Smooth muscle cell (in vitro differentiated cells): ENCODE measurements at regions not wholly inside any gene's neighbourhood (a gene's known extent, or its start where the extent isn't known, plus 50 kb on each side); places are given as distances from the start of the nearest gene placed in this dataset.

Experiments
- DNase-seq: peaks from one replicate; lab custom pipeline; 2025; ENCODE audit not compliant: unreplicated experiment; lab: John Stamatoyannopoulos, UW
- H2AFZ ChIP-seq: fragments of 200-600 bp; sonication (generic); 2 replicates; pipeline ENCODE4 v1.6.0; 2016; ENCODE audit warnings: antibody characterized with exemption, low read depth, mild to moderate bottlenecking
- H3F3A ChIP-seq: fragments of 200-600 bp; sonication (generic); 2 replicates; pipeline ENCODE4 v1.6.0; 2017; ENCODE audit warnings: antibody characterized with exemption, low read depth
- H3K27ac ChIP-seq: fragments of 200-600 bp; sonication (generic); 2 replicates; pipeline ENCODE4 v1.5.1; 2016; ENCODE audit warnings: low read depth, mild to moderate bottlenecking
- H3K27me3 ChIP-seq: fragments of 200-600 bp; sonication (generic); 2 replicates; pipeline ENCODE4 v1.6.1; 2016; ENCODE audit warnings: low read depth, mild to moderate bottlenecking
- H3K36me3 ChIP-seq: fragments of 200-600 bp; sonication (generic); 2 replicates; pipeline ENCODE4 v1.5.1; 2016; ENCODE audit warnings: low read depth
- H3K4me1 ChIP-seq: fragments of 200-600 bp; sonication (generic); 2 replicates; pipeline ENCODE4 v1.5.1; 2016; ENCODE audit warnings: low read depth
- H3K4me2 ChIP-seq: fragments of 200-600 bp; sonication (generic); 2 replicates; pipeline ENCODE4 v1.6.0; 2016; ENCODE audit warnings: mild to moderate bottlenecking
- H3K4me3 ChIP-seq: fragments of 200-600 bp; sonication (generic); 2 replicates; pipeline ENCODE4 v1.5.1; 2016; ENCODE audit warnings: mild to moderate bottlenecking
- H3K79me2 ChIP-seq: fragments of 200-600 bp; sonication (generic); 2 replicates; pipeline ENCODE4 v1.6.0; 2016; ENCODE audit warnings: low read depth, mild to moderate bottlenecking
- H3K9ac ChIP-seq: fragments of 200-600 bp; sonication (generic); 2 replicates; pipeline ENCODE4 v1.6.0; 2016; ENCODE audit warnings: low read depth
- H3K9me3 ChIP-seq: fragments of 200-600 bp; sonication (generic); replicated peaks from 2 replicates; pipeline ENCODE4 v1.5.1; 2016; ENCODE audit warnings: low read depth
- H4K20me1 ChIP-seq: fragments of 200-600 bp; sonication (generic); 2 replicates; pipeline ENCODE4 v1.6.0; 2016; ENCODE audit warnings: low read depth
- WGBS: methylation state at CpG from one replicate; pipeline ENCODE4 v1.1.7; 2016; ENCODE audit warnings: low lambda C conversion rate; 5-methylcytosine and 5-hydroxymethylcytosine counted together
- TF ChIP-seq, protein P1 (sequence below): fragments of 200-600 bp; sonication (generic); IDR thresholded peaks from 2 replicates; pipeline ENCODE4 v1.5.1; 2017; ENCODE audit warnings: borderline replicate concordance, mild to moderate bottlenecking, antibody characterized with exemption; ENCODE audit not compliant: insufficient read depth, poor library complexity, severe bottlenecking

DNA sequence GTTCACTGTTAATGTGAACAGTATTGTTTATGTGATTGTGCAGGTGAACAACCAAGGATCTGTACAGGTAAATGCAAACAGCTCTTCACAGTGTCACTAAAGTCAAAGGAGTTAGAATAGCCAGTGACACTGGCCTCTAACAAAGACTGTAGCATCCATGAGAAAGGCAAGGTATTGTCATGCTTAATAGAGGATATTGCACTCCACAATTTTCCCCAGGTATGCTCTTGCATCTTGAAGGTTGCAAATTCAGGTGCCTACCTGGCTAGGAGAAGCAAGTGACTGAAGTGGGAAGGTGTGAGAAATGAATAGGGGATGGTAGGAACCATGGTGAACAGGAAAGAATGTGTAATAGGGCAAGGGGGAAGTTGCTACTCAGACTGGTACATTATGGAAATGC is 101.2 kb upstream of the EFNA5 start:
- no peak overlapping the region for H3K4me2 ChIP-seq
- no peak overlapping the region for H3K4me3 ChIP-seq
- H3K4me1 ChIP-seq, result peaks cover 31% of the 10 kb centered on the region
- DNase-seq, result no peak
- no peaks in the 10 kb centered on the region for H3K79me2 ChIP-seq
- no peaks in the 10 kb centered on the region for H3K36me3 ChIP-seq
- no peak overlapping the region for H2AFZ ChIP-seq
- no peak overlapping the region for H3K27ac ChIP-seq
- no peaks in the 10 kb centered on the region for H3K9me3 ChIP-seq
- no peaks in the 10 kb centered on the region for H3K27me3 ChIP-seq
- H3F3A ChIP-seq, result no peaks in the 10 kb centered on the region
- TF ChIP-seq, protein P1, sequence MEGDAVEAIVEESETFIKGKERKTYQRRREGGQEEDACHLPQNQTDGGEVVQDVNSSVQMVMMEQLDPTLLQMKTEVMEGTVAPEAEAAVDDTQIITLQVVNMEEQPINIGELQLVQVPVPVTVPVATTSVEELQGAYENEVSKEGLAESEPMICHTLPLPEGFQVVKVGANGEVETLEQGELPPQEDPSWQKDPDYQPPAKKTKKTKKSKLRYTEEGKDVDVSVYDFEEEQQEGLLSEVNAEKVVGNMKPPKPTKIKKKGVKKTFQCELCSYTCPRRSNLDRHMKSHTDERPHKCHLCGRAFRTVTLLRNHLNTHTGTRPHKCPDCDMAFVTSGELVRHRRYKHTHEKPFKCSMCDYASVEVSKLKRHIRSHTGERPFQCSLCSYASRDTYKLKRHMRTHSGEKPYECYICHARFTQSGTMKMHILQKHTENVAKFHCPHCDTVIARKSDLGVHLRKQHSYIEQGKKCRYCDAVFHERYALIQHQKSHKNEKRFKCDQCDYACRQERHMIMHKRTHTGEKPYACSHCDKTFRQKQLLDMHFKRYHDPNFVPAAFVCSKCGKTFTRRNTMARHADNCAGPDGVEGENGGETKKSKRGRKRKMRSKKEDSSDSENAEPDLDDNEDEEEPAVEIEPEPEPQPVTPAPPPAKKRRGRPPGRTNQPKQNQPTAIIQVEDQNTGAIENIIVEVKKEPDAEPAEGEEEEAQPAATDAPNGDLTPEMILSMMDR, result no peak
- no peak overlapping the region for H3K9ac ChIP-seq
- no peaks in the 10 kb centered on the region for H4K20me1 ChIP-seq

DNA sequence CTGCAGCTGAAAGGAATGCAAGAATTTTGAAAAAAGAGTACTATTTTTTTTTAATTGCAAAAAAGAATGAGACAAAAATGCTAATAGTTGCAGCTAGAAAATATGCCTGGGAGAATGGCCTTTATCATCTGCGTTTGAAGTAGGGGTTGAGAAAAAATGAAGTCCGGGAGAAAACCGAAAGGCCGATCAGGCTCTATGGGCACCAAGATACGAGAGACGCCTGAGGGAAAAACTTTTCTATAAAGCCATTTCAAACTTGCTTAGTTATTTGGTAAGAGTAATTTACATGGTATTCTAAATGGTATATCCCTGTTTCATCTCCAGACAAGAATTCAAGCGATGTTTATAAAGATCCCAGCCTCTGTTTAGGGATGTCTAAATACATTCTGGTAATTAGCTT is 99.3 kb upstream of the EFNA5 start:
- 80% methylated on average over 7 of the region's 7 CpGs for WGBS
- TF ChIP-seq, protein P1, result no peak
- H3K4me3 ChIP-seq, result no peak overlapping the region
- no peaks in the 10 kb centered on the region for H3K36me3 ChIP-seq
- no peaks in the 10 kb centered on the region for H3K27me3 ChIP-seq
- H3F3A ChIP-seq, result no peaks in the 10 kb centered on the region
- peak overlapping the region; percentile 51 for H2AFZ ChIP-seq
- no peaks in the 10 kb centered on the region for H3K79me2 ChIP-seq
- peaks cover 31% of the 10 kb centered on the region for H3K4me1 ChIP-seq
- no peaks in the 10 kb centered on the region for H3K9me3 ChIP-seq
- no peak for DNase-seq
- no peak overlapping the region for H3K4me2 ChIP-seq
- H3K9ac ChIP-seq, result no peak overlapping the region
- no peak overlapping the region for H3K27ac ChIP-seq
- H4K20me1 ChIP-seq, result no peaks in the 10 kb centered on the region

DNA sequence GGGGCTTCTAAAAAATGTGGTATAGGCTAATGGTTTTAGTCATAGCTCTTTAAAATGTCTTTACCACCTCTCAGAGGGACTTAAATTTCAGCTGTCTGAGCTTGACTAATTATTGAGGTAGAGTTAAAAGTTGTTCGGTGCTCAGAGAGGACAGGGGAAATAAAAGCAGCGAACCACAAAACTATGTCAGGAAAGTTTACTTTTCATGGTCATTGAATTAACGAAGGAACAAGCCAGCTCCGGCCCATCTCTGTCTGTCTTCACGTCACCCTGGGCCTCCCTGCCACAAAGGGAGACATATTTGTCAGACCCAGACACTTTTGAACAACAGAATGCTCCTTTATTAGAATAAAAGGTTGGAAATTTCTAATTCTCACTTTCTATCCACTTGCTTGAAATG is 98.8 kb upstream of the EFNA5 start:
- no peaks in the 10 kb centered on the region for H3K9me3 ChIP-seq
- no peak overlapping the region for H3K4me2 ChIP-seq
- no peak overlapping the region for H3K9ac ChIP-seq
- no peak overlapping the region for H3K4me3 ChIP-seq
- WGBS, result 65% methylated on average over 5 of the region's 5 CpGs
- H3K27ac ChIP-seq, result no peak overlapping the region
- peaks cover 31% of the 10 kb centered on the region for H3K4me1 ChIP-seq
- H3K79me2 ChIP-seq, result no peaks in the 10 kb centered on the region
- no peaks in the 10 kb centered on the region for H3F3A ChIP-seq
- TF ChIP-seq, protein P1, result no peak
- peak overlapping the region; percentile 51 for H2AFZ ChIP-seq
- no peaks in the 10 kb centered on the region for H3K36me3 ChIP-seq
- no peak for DNase-seq
- H4K20me1 ChIP-seq, result no peaks in the 10 kb centered on the region
- no peaks in the 10 kb centered on the region for H3K27me3 ChIP-seq

DNA sequence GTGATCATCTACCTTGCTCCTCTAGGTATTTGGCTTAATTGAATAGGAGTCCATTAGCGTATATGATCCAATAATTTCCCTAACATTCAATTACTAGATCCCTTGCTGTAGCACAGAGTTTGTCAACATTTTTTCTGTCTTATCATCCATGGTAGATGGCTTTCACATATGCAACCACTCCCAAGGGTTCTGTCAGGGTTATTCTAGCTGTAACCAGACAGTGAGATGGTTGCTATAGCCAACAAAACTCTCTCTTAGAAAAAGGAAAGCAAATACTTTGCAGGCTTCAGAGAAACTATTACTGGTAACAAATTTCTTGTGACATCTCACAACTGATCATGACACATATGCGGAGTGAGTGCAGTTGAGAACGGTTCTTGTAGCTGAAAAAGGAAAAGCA is 96.2 kb upstream of the EFNA5 start:
- 98% methylated on average over 3 of the region's 3 CpGs for WGBS

More for the DNA sequence above, 96.2 kb upstream of the EFNA5 start:
- Histone ChIP-seq H3K4me2 (no peak overlapping the region), H3K4me3 (no peak overlapping the region), H3K27ac (no peak overlapping the region), H4K20me1 (no peaks in the 10 kb centered on the region), H3K9ac (no peak overlapping the region), H2AFZ (no peak overlapping the region), H3K27me3 (no peaks in the 10 kb centered on the region), H3F3A (no peaks in the 10 kb centered on the region), H3K4me1 (peaks cover 22% of the 10 kb centered on the region), H3K9me3 (no peaks in the 10 kb centered on the region), H3K36me3 (no peaks in the 10 kb centered on the region), H3K79me2 (no peaks in the 10 kb centered on the region)
- TF ChIP-seq, protein P1, result no peak
- DNase-seq, result no peak
